ENCODE measurements at regions not wholly inside any gene's neighbourhood (a gene's known extent, or its start where the extent isn't known, plus 50 kb on each side); places are given as distances from the start of the nearest gene placed in this dataset.

- DNase-seq (ENCODE audit: low read depth), result no peak
Measured at GRCh38 chr11:31902706-31903105, 91.6 kb upstream of the PAX6 start.

GRCh38 chr11:31895926-31896325, 84.8 kb upstream of the PAX6 start:
- DNase-seq (ENCODE audit: low read depth), result no peak

DNA sequence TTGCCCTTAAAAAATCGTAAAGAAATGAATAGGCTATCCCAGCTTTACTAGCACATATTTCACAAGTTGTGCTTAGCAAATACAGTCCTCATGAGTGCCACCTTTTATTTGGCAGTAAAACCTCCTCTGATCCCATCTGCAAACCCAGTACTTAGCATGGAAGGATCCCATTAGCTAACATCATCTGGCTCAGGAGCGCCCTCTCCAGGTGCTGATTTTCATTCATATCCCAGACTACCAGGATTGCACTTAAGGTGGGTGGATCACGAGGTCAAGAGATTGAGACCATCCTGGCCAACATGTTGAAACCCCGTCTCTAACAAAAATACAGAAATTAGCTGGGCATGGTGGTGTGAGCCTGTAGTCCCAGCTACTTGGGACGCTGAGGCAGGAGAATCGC, 76.1 kb upstream of the PAX6 start:
- no peak for DNase-seq (ENCODE audit: low read depth)

GRCh38 chr11:31884080-31884479, 73.0 kb upstream of the PAX6 start:
- no peak for DNase-seq (ENCODE audit: low read depth)

DNA sequence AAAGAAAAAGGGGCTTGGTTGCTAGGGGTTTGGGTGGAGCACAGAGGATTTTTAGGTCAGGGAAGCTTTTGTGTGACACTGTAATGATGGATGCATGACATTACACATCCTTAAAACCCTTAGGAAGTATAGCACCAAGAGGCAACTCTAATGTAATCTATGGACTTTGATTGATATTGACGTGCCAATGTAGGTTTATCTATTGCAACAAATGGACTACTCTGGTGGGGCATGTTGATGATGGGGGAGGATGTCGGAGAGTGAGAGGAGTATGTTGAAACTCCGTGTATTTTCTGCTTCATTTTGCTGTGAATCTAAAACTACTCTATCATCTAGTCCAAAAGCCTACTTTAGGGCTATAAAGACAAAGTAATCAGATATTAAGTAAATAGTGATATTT, 72.3 kb upstream of the PAX6 start:
- no peak for DNase-seq (ENCODE audit: low read depth)

- no peak for DNase-seq (ENCODE audit: low read depth)
Measured at GRCh38 chr11:31882951-31883392, 71.8 kb upstream of the PAX6 start.

- no peak for DNase-seq (ENCODE audit: low read depth)
Measured at GRCh38 chr11:31881825-31882224, 70.7 kb upstream of the PAX6 start.

DNA sequence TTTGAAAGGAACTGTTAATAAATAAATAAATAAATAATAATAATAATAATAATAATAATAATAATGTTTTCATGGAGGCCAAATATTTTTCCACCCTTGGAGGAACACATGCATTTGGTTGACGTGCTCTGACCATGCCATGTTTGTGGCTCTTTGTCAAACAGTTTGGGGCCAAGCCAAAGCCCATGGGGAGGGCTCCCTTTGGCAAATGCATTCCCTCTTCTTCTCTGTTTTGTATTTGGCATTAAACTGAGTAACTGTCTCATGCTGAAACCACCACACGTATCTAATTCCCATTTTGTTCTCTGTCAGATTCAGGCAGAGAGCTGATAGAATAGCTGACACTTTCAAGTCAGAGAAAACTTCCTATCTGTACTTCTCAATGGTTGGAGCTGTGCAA, 68.6 kb upstream of the PAX6 start:
- DNase-seq (ENCODE audit: low read depth), result no peak

DNA sequence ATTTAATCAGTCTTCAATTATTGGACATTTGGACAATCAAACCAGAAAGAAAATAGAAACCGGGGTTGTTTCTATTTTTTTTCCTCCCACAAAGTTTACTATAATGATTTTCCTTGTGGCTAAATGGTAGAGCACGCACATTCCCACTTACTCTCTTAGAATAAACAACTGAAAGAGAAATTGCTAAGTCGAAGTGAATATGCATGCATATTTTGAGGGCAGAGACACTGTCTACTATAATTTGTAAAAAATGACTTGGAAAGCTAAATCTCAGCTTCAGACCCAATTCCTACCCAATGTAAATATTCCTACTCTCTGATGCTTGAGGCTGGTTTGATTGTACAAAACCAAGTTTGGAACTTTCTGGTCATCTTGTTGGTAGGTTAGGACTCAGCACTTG, 66.7 kb upstream of the PAX6 start:
- DNase-seq (ENCODE audit: low read depth), result no peak

DNA sequence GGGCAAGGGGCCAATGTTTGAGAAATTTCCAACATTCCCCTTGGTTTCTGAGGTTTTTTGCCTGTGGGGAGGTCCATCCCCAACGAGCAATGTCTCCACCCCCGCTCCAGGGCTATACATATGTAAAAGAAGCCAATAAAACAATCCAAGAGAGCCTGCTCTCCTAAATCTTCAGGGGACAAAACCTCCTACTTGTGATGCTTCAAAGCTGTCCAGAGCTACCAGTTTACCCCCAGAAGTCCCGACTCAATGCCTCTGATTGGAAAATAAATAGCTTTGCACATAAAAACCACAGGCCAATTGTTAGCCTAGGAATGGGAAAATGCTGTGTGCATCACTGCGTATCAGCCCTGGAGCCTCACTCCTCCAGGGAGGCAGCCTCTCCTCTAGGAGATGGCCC, 66.0 kb upstream of the PAX6 start:
- no peak for DNase-seq (ENCODE audit: low read depth)

- no peak for DNase-seq (ENCODE audit: low read depth)
Measured at GRCh38 chr11:31875866-31876560, 64.9 kb upstream of the PAX6 start.

DNA sequence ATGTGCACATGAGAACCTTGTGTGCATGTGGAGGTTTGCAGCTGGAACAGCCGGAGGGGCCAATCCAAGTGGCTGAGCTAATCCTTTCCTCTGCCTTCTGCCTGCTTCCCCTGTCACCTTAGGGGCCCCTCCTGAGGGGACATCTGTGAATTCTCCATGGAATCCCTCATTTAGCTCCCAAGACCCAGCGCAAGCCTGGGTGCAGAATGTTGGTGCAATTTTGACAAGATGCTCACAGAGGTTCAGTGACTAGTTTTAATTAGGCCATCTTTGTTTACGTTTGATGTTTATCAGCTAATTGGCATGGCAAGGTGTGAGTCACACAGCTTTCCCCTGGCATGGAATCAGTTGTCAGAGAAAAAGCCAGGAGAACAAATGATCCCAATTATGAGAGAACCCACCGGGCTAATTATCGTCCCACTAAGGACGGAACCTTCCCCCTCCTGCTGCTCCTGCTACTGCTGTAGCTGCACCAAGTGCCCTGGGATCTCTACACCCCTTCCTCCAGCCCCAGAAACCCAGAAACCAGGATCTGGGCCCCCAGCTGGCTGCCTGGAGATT, 63.6 kb upstream of the PAX6 start:
- no peak for DNase-seq (ENCODE audit: low read depth)

- no peak for DNase-seq (ENCODE audit: low read depth)
Measured at GRCh38 chr11:31873124-31873523, 62.0 kb upstream of the PAX6 start.

DNA sequence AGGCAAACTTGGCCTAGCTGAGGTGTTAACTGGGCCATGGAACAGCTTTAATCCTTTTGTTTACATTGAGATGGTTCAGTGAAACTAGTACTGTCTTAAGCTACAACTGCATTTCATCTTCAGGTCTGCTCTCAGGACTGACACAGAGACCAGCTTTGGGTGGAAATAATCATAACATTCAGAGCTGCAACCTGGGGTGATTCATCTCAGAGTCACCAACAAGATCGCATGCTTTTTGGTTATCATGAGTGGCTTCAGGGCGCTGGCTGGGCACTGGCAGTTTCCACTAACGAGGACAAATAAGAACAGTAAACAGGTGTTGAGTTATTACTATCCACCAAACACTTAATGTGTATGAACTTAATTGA, 60.9 kb upstream of the PAX6 start:
- no peak for DNase-seq (ENCODE audit: low read depth)

DNA sequence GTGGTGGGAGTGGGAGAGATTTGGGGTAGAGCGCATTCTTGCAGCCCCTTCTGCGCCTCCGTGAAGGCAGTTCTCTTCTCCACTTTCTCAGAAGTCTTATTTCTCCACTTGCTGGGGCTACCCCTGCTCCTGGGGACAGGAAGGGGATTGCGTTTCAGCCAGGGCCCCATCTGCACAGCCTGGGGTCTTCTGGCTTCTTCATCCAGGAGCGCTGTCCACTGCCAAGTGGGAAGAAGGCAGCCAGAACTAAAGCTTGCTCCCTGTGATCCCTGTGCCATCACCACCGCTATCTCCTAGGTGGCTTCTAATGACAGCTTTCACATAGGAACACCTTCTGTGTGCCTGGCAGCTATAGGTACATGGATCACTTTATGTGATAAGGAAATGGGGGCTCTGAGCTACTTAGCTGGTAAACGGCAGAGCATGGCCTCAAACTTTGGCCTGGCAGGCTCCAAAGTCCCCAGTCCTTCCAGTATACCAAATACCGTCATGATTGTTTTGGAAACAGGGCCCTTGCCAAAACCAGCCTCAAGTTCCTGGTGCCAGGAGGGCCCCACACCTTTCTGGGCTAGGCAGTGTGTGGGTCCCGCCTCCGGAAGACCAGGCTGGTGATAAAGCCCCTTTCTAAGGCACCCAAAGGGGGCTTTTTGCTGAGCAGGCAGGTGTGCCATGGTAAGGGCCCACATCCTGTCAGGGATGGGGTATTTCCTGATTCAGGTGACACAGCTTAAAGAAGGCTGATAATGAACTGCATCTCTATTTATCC, 60.4 kb upstream of the PAX6 start:
- DNase-seq (ENCODE audit: low read depth), result no peak

GRCh38 chr11:31870609-31871309, 59.6 kb upstream of the PAX6 start:
- DNase-seq (ENCODE audit: low read depth), result peak; percentile 1

- no peak for DNase-seq (ENCODE audit: low read depth)
Measured at GRCh38 chr11:31869986-31870385, 58.9 kb upstream of the PAX6 start.

GRCh38 chr11:31865606-31866300, 54.6 kb upstream of the PAX6 start:
- DNase-seq (ENCODE audit: low read depth), result no peak

GRCh38 chr11:31863170-31863832, 52.2 kb upstream of the PAX6 start:
- no peak for DNase-seq (ENCODE audit: low read depth)

DNA sequence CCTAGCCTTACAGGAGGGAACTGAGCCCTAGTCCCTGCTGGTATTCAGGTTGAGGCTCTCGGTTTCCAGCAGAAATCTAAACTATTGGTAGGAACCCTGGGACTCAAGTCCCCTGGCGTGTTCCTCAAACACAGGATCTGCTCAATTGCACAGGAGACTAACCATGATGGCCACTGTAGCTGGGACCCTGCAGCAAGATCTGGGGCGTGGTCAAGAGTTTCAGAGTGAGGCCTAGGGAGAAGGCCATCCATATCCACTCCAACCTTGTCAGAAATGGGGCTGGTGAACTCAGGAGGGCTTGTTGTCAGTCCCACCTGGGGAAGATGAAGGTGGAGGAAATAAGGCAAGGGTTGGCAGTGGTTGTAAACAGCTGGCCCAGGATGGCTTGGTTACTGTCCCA, 49.9 kb upstream of the PAX6 start:
- no peak for DNase-seq (ENCODE audit: low read depth)
